Spleen (tissue), 7 donors: ENCODE measurements at regions not wholly inside any gene's neighbourhood (a gene's known extent, or its start where the extent isn't known, plus 50 kb on each side); places are given as distances from the start of the nearest gene placed in this dataset.

Source experiments
- CTCF ChIP-seq, 11 experiments: fragments of 200-600 bp in 7 of 11; fragments of 450-650 bp in 4 of 11; sonication (generic) in 4 of 11; IDR thresholded peaks in 8 of 11; conservative IDR thresholded peaks in 3 of 11; 1 replicate in 7 of 11; 2 replicates in 4 of 11; pipeline versions ENCODE4 v1.4.0 to v1.8.0; 2016 to 2021; ENCODE audit warnings: antibody characterized with exemption in 11 of 11, inconsistent platforms in 4 of 11, mild to moderate bottlenecking in 1 of 11
- POLR2A ChIP-seq, 3 donors: fragments of 450-650 bp; IDR thresholded peaks; one replicate each; pipeline ENCODE4 v1.5.1; 2017; ENCODE audit warnings: antibody characterized with exemption in 3 of 3, mild to moderate bottlenecking in 1 of 3
- POLR2AphosphoS5 ChIP-seq, 3 donors: sonication (generic); formaldehyde crosslinking; IDR thresholded peaks; one replicate each; pipeline ENCODE4 v1.5.1; 2017; ENCODE audit warnings: antibody characterized with exemption in 3 of 3
- donor health status: DM: no; HTN: no; CAD: no; lungs with moderate emphysema.
- donor health status: DM: no; HTN: no; CAD: no.
- donor health status: DM: no; HTN: no; CAD: no.

- no peak for TF ChIP-seq POLR2A (IDR thresholded peaks at IDR 0.05)
- no peak for TF ChIP-seq CTCF (IDR thresholded peaks at IDR 0.05 in 8 of 11, conservative IDR thresholded peaks at IDR 0.05 in 3 of 11)
- no peak for TF ChIP-seq POLR2AphosphoS5 (IDR thresholded peaks at IDR 0.05)
These were observed 735.6 kb upstream of the RIOK2 start for GRCh38 chr5:97918620-97919019.
